ENCODE measurements at regions not wholly inside any gene's neighbourhood (a gene's known extent, or its start where the extent isn't known, plus 50 kb on each side); places are given as distances from the start of the nearest gene placed in this dataset.
"Not testable (repeated sequence)": the region's sequence is repeated elsewhere in the genome, so short reads cannot be mapped to it uniquely, and the experiment has no call there.

- peak; percentile 87 for DNase-seq
These were observed 62.6 kb upstream of the CDR2 start for GRCh38 chr16:22436823-22437652.

- DNase-seq = not testable (repeated sequence)
These were observed 62.0 kb upstream of the CDR2 start for GRCh38 chr16:22436326-22436822.

DNA sequence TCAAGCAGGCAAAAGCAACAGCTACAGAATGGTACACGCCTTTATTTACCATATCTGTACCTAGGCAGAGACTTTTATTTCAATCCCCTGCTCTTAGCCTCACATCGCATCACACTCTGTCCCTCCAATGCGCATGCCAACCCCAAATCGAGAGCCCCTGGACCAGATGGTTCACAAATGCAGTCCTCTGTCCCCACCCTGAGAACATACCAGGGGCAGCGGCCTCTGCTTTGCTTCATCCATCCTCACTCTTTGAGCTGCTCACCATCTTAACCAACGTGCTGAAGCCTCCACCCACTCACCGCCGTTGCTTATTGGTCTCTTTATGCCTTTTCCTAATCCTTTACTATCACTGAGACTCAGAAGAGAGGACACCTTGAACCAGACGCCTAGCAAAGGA is 56.9 kb upstream of the CDR2 start:
- peak; percentile 41 for DNase-seq

GRCh38 chr16:22428654-22429053 is 54.2 kb upstream of the CDR2 start:
- peak; percentile 33 for DNase-seq

- DNase-seq = peak; percentile 20
These were observed 53.1 kb upstream of the CDR2 start for GRCh38 chr16:22427556-22427955.

DNA sequence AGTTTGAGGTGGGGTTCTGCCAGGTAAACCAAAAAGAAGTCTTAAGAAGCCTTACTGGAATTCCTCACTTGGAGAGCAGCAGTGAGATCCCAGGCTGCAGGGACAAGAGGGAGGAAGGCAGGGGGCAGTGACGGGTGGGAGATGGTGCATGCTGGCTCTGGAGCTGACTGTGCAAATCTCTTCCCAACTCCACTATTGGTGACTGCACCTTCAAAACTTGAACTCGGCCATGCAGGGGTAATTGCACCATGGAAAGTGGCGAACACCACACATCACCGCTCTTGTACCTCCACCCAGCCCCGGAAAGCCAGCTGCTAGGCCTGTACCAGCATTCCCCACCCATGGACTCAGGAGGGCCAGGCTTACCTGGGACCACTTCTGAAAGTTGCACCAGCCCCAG is 51.4 kb upstream of the CDR2 start:
- no peak for DNase-seq

GRCh38 chr16:22425036-22425801 is 50.8 kb upstream of the CDR2 start:
- DNase-seq = peak; percentile 40

DNA sequence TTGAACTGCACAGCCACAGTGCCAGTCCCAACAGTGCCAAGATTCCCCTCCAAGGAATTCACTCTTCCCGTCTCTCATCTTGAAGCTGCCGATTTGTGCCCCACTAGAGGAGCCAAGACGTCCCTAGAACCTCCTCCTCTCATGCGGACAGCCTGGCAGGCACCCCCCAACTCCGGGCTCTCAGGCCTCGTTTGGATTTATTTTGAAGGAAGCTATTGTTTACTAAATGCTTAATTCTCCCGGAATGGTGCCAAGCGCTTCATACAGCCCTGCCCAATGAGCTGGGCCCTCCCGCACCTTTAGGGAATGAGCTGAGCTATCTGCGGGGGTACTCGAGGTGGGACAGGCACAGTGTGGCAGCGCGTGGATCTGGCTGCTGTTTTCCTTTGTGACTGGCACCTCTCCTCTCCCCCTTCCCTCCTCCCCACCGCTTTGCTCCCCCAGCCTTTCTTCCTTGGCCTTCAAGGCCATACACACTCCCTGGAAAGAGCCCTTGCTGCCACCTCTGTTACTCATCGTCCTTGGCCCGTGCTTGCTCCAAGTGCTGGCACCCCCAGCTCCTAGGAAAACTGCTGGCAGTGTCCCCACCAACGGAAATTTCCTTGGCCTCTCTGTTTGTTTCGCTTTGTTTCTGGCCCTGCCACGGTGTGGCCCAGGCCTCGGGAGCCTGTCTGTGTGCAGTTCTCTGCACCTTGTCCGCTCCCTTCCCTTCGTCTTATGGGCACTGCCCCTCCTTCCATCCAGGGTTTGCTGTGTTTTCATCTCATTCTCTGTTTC is 49.9 kb upstream of the CDR2 start:
- no peak for DNase-seq
